ENCODE measurements at regions not wholly inside any gene's neighbourhood (a gene's known extent, or its start where the extent isn't known, plus 50 kb on each side); places are given as distances from the start of the nearest gene placed in this dataset.

GRCh38 chr3:18079739-18080138 is 337.3 kb upstream of the TBC1D5 start:
- H3K27me3 ChIP-seq (ENCODE audit: insufficient read depth, poor library complexity, severe bottlenecking) = no peaks in the 10 kb centered on the region
- TF ChIP-seq SPI1 (IDR thresholded peaks at IDR 0.05; ENCODE audit: borderline replicate concordance, low read depth) (peak; percentile 94), GABPA (IDR thresholded peaks at IDR 0.05; ENCODE audit: low read depth) (no peak), POLR2AphosphoS5 (IDR thresholded peaks at IDR 0.05; ENCODE audit: low read depth) (peak; percentile 50; the same call in 1 of the 2 replicates), CTCF (IDR thresholded peaks at IDR 0.05; ENCODE audit: insufficient read depth, low read length) (no peak)
- no peak overlapping the region for H3K4me3 ChIP-seq (replicated peaks; ENCODE audit: insufficient read depth, low read length)
- H3K27ac ChIP-seq (replicated peaks) = peak overlapping the region; percentile 58
- peak; percentile 20 to 80 for DNase-seq (ENCODE audit: low read depth in 1 of 2, low spot score in 1 of 2)

- Histone ChIP-seq H3K4me3 (replicated peaks; ENCODE audit: insufficient read depth, low read length) (no peak overlapping the region), H3K27me3 (ENCODE audit: insufficient read depth, poor library complexity, severe bottlenecking) (no peaks in the 10 kb centered on the region), H3K27ac (replicated peaks) (peak overlapping the region; percentile 58)
- TF ChIP-seq CTCF (IDR thresholded peaks at IDR 0.05; ENCODE audit: insufficient read depth, low read length) (no peak), GABPA (IDR thresholded peaks at IDR 0.05; ENCODE audit: low read depth) (no peak), POLR2AphosphoS5 (IDR thresholded peaks at IDR 0.05; ENCODE audit: low read depth) (no peak), SPI1 (IDR thresholded peaks at IDR 0.05; ENCODE audit: borderline replicate concordance, low read depth) (no peak), REST (IDR thresholded peaks at IDR 0.05; ENCODE audit: insufficient replicate concordance, low read depth) (no peak)
- no peak for DNase-seq (ENCODE audit: low read depth in 1 of 2, low spot score in 1 of 2)
Measured at GRCh38 chr3:18079062-18079461, 336.6 kb upstream of the TBC1D5 start.

GRCh38 chr3:18077128-18077840 is 334.9 kb upstream of the TBC1D5 start:
- H3K27me3 ChIP-seq (ENCODE audit: insufficient read depth, poor library complexity, severe bottlenecking) = no peaks in the 10 kb centered on the region
- DNase-seq (ENCODE audit: low read depth in 1 of 2, low spot score in 1 of 2) = no peak
- no peak overlapping the region for H3K4me3 ChIP-seq (replicated peaks; ENCODE audit: insufficient read depth, low read length)
- TF ChIP-seq REST (IDR thresholded peaks at IDR 0.05; ENCODE audit: insufficient replicate concordance, low read depth) = no peak
- peak; percentile 24; the same call in 1 of the 2 replicates for TF ChIP-seq SPI1 (IDR thresholded peaks at IDR 0.05; ENCODE audit: borderline replicate concordance, low read depth)
- no peak overlapping the region for H3K27ac ChIP-seq (replicated peaks)

- no peak overlapping the region for H3K27ac ChIP-seq (replicated peaks)
- no peak for DNase-seq (ENCODE audit: low read depth in 1 of 2, low spot score in 1 of 2)
- no peak overlapping the region for H3K4me3 ChIP-seq (replicated peaks; ENCODE audit: insufficient read depth, low read length)
- H3K27me3 ChIP-seq (ENCODE audit: insufficient read depth, poor library complexity, severe bottlenecking) = no peaks in the 10 kb centered on the region
- TF ChIP-seq POLR2AphosphoS5 (IDR thresholded peaks at IDR 0.05; ENCODE audit: low read depth) (no peak), REST (IDR thresholded peaks at IDR 0.05; ENCODE audit: insufficient replicate concordance, low read depth) (no peak), SPI1 (IDR thresholded peaks at IDR 0.05; ENCODE audit: borderline replicate concordance, low read depth) (no peak), GABPA (IDR thresholded peaks at IDR 0.05; ENCODE audit: low read depth) (no peak), CTCF (IDR thresholded peaks at IDR 0.05; ENCODE audit: insufficient read depth, low read length) (no peak)
Measured at GRCh38 chr3:18076301-18076700, 333.9 kb upstream of the TBC1D5 start.

Measured in HL-60 (cell line).